IPS-NIHi7 (cell line): ENCODE measurements at regions not wholly inside any gene's neighbourhood (a gene's known extent, or its start where the extent isn't known, plus 50 kb on each side); places are given as distances from the start of the nearest gene placed in this dataset.

Source experiments
- DNase-seq: peaks from one replicate; pipeline ENCODE4 v3.0.0; 2012; ENCODE audit warnings: mixed read lengths; ENCODE audit errors: extremely low spot score

DNA sequence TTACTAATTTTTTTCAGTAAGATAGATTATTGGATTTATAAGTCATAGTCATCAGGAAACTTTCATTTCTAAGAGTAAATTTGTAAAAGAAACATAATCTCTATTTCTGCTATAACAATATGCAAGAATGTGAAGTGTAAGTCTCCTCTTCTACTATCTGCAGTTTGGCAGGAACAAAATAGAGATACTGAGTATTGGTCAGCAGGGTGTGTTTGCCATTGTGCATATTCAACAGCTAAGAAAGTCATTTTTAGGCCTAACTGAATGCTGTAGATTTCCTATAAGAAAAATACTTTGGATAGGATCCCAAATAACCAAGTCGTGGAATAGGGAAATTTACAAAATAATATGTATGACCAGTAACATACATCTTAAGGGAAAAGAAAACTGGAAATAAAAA is 253.3 kb upstream of the EPHA5 start:
- no peak for DNase-seq

DNA sequence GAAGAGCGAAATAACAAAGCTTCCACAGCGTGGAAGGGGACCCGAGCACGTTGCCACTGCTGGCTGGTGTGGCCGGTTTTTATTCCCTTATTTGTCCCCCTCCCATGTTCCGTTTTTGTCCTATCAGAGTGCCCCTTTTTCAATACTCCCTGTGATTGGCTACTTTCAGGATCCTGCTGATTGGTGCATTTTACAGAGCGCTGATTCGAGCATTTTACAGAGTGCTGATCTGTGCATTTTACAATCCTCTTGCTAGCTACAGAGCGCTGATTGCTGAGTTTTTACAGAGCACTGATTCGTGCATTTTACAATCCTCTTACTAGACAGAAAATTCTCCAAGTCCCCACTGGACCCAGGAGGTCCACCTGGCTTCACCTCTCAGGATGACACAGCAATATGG is 250.9 kb upstream of the EPHA5 start:
- DNase-seq: no peak

DNA sequence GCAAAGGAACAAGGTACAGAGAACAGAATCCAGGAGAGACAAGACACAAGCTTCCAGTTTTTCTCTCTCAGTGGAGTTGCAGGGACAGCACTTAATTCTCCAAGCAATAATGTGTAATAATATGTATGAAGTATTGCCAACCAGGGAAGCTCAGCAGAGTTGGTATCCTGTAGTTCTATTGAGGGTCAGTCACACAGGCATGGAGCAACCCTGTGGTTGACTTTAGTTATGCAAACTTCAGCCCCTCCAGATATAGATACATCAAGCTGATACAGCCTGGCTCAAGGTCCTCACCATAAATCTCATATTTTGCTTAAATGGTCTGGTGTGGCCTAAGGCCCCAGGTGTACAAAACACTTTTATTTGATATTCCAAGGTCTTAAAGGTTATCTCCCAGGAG is 248.6 kb upstream of the EPHA5 start:
- no peak for DNase-seq

DNA sequence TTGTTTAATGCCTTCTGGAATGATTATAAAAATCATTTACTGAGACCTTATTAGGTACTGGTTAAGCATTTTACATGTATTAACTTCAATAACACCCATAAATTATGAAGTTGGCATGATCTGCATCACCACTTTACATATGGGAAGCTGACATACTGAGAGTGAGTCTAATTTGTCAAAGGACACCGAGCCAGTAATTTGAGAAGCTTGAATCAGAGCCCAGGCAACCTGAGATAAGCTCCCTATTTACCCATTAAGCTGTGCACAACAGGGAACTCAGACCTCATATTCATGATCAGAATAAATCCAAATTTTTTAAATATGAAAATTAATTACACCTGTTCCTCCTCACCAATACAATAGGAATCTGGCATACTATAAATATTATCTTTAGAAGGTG is 247.9 kb upstream of the EPHA5 start:
- no peak for DNase-seq

DNA sequence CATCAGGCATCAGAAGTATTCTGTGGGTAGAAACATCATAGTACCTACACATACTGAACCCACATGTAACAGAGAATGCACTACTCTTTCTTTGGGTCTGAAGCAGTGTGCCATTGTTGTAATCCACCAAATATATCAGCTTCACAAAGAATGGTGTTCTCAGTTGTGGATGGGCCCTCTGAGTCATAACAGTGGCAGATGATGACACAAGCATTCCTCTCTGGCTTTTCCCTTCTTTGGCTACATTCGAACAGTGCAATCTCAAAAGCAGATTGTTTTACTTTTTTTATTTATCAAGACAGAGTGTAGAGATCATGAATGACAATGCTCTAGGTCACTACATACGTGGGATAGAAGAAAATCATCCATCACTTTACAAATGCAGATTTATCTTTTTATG is 247.2 kb upstream of the EPHA5 start:
- DNase-seq: no peak

DNA sequence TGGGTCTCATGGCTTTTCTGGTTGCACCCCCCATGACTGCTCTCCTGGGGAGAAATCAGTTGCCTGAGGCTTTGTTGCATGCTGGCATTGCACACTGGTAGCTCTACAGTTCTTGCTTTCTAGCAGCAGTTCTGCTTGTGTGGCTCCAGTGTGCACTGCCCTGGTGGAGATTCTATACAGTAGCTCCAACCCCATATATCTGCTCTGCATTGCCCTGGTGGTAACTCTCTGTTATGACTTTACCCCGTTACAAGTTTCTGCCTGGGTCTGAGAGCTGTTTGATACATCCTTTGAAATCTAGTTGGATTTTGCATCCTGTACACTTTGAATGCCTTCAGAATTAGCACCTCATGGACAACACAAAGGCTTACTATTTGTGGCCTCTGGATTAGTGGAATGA is 241.4 kb upstream of the EPHA5 start:
- no peak for DNase-seq

DNA sequence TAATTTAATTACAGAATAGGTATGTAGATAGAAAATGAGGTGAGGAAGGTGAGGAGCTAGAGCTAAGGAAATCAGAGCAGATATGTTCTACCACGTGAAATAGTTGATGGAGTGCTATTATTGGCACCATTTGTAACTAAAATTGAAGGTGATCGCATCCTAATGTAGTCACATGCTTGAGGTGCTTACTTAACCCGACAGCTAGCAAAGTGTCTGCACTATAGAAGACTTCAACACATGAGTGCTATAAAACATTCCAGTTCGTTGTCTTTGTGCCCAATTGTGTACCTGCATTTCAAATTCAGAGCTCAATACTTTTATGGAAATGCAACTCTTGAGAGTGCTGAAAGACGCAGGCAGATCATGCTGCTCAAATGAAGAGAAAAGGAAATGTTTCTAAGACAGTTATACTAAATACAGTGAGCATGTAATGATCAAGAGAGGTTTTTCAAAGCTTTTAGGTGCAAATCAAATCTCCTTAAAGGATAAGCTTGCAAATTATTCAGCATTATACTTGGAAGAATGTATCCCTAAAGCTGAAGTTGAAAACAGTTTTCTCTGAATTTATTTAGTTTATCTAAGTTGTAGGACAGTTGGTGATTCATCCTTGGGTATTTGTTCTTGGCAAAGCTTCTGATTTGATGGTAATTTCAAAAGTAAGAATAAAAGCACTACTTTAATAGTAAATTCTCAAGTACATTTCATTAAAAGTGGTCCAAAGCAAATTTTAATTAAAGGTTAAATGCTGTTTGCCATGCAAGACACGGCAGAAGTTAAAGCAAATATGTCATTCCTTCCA is 223.9 kb upstream of the EPHA5 start:
- no peak for DNase-seq

DNA sequence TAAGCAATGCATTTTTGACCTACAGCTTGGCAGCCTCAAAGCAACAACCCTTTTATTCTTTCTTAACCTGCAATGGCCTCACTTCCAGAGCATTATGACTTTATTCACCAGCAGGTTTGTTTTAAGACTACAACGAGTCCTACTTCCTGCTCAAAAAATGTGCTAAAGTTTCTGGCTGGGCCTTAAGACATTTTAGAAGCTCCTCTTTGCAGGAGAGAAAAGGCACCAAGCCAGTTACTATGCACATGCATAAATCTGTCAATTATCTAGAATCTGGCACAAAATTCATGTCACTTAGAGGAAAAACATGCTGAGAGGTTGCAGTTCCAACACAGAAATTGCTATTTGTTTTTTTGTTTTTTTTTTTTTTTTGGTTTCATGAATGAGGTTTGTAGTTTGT is 223.0 kb upstream of the EPHA5 start:
- no peak for DNase-seq

DNA sequence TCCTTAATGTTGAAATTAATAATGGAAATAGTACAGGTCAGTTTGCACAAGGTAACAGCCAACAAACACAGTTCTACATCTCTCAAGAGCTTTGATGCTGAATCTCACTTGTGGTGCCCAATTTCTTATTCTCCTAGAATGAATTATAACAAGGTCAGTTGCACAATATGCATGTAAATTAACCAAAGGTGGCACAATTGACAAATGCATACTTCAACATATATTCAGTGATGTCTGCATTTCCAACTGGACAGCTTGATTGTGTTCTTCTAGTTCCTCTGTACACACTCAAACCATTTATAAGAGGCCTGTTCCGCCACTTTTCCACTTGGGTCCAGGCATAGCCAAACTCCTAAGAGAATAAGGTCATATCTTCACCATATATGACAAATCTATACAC is 210.3 kb upstream of the EPHA5 start:
- no peak for DNase-seq

DNA sequence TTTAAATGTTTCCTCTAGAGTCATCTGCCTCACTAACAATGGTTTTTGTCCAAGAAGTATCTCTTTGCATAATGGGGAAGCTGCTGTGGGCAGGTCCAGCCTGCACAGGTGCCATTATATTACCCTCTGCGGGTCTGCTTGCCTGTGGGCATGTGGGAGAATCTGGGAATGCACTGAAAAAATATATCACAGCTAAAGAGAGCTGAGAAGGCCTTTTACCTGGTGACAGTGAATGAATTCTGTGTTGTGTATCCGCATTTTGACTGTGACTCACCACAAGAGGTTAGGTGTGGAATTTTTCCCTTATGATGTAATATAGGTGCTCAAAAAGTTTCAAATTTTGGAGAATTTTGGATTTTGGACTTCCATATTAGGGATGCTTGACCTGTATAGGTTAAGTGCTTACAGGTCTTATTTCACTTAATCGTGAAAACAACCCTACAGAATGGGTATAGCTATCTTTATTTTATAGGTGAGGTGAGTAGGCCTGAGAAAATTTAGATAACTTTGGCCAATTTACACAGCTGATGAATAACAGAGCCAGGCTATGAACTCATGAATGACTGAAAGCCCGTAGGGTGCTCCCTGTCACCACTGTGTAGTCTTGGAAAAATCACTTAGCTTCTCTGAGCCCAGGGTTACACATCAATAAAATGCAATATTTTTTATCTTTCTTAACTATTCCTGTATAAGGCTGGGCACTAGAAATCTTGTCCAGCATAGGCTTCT is 198.0 kb upstream of the EPHA5 start:
- no peak for DNase-seq

DNA sequence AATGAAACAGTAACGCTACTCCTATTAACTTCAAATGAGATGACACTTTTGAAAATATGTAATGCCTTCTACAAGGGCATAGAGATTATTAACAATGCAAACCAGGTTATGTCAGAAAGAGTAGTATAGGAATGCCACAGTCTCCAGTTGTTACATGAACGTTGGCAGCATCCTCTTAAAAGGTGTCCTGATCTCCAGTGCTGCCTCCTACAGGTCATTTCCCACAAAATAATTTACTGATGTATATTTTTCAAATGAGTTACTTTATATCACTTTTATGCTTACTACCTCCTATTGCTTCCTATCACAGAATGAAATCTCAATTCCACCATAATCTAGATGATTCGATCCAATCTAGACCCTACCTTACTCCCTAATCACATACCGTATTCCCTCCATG is 195.2 kb upstream of the EPHA5 start:
- DNase-seq: peak; percentile 18

DNA sequence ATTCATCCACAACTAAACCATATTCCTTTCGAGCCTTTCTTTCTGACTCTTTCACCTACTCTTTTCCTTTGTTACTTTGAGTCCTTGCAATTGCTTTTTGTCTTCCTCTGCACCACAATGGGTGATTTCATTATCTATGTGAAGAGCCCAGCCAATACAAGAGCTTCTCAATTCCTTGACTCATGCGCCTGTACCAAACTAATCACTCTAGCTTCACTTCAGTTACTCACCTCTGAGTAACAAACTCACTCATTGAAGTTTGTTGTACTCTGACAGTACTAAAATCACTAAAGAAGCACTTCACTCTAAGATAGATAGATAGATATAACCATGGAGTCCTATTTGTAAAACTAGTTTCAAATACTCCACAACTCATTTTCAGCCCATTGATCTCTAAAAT is 191.7 kb upstream of the EPHA5 start:
- no peak for DNase-seq

DNA sequence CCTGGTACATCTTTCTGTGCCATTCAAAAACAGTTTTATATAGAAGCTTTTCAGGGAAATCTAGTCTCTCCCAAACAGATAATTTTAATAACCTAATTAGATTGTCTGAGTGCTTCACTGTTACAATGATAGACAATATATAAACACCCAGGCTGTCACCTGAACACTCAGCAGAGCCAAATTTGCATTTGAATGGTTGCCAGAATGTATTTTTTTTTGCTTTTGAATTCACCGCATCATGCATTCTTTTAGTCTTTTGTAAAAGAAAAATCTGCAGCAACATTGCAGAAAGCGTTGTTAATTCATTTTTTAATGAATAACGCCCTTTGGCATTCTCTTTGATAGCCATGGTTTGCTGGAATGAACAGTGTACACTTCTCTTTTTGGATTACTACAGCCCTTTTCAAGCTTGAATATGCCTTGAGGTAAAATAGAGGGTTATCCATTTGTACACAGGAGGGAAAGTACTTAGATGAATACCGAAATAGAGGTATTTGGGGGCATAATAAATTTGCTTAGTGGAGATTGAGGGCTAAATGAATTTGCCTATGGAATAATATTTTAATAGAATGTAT is 175.0 kb upstream of the EPHA5 start:
- DNase-seq: no peak

DNA sequence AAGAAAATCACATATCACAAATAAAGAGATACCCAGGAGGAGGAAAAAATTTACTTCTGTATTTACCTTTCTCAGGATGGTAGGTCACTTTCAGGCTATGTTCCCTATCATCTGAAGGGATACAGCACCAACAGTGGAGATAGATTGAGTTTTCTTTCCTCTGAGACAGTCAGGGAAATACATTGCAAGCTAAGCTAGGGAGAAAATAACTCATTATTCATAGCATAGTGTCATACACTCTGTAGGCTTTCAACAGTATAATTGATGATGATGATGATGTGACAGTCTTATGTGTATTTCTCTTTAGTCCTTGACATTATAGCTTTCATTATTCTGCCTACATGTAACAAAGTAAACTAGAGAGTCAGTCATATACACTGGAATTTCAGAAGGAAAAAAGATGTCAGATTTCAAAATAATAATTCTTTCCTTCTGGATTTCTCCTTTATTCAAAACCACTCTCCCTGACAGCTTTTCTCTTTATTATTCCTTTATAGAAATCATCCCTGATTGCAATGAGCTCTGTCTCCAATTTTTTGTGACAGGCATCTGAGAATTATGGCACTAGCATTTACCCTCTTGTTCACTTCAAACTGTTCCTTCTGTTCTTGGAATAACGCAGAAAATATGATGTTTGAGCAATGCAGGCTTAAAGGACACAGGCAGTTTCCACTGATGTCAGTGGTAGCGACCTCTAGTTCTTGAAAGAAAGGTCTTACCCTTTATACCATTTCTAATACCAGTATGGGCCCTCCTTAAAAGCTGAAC is 169.1 kb upstream of the EPHA5 start:
- no peak for DNase-seq

DNA sequence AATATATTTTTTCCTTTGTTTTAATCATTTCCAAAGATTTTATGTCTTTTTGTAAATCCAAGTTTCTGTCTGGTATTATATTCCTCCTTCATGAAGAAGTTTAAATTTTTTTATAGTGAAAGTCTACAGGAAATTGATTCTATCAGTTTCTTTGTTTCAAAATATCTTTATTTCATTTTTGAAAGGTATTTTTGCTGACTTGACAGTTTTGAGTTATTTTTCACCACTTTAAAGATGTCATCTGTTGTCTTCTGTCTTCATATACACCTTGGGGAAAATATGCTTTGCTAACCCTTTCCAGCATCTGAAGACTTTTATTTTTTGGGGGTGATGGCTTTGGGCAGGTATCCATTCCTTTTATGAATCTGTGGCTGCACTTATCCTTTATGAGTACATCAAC is 164.4 kb upstream of the EPHA5 start:
- DNase-seq: no peak

DNA sequence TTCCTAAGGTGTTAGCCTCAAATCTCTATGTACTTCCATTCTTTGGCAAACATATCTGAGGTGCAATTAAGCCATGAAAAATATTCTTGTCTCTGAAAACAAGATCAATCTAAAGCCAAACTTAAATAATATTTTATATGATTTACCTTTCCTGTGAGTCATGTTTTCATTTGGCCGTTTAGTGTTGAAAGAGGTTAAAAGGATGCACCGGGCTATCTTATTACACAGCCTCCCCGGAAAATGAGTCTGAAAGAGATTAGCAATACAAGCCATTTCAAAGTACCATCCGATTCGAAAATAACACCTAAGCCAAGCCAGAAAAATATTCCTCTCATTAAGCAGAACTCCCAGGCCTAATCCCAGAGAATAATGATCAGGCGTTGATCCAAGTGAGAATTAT is 161.5 kb upstream of the EPHA5 start:
- no peak for DNase-seq

DNA sequence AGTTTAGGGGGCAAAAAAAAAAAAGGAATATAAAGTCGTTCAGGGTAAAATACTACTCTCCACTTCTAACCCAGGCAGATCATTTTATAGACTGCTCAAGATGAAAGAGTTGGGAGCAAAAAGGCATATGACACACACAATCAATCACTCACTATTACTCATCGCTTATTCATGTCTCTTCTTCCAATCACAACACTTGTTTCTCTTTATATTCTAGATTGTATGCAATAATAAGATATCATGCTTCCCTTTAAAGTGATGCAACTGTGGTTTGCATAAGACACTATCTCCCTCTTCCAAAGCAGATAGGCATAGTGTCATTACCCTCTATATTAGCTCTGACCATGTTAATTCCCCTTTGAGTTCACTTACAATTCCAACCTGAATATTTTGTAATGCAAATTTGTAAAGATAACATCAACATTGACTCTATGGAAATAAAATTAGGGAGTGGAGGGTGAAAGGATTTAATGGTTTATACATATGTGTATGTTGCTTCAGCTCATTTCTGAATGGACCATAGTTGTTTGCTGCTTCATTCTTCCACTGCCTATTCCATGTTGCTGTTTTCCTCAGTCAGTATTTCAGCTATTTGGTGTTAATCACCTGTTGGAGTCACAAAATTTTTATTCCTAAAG is 154.9 kb upstream of the EPHA5 start:
- no peak for DNase-seq

DNA sequence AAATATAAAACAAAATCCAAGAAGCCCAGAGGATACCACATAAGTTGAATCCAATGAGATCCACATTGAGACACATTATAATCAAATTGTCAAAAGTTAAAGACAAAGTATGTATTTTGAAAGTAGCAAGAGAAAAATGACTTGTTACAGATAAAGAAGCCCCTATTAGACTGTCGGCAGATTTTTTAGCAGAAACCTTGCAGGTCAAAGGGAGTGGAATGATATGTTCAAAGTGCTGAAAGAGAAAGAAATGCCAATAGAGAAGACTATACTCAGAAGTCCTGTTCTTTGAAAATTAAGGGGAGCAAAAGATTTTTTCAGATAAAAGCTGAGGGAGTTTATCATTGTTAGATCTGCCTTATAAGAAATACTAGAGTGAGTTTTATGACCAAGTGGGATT is 148.9 kb upstream of the EPHA5 start:
- no peak for DNase-seq

DNA sequence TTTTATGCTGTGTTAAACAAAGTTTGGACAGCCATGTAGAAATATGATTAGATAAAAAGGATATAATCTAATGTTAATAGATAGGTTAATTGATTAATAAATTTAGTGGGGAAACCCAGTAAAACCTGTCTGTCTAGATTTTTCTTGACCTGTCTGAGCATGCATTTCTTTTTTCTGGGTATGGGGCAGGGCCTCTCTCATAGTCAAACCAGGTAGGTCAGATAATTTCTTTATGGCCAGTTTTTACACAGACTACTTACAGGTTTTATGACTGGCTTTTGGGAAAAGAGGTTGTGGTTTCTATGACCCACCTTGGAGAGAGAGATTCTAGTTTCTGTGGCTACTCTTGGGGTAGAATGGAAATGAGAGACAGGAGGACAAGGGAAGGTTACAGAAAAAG is 135.6 kb upstream of the EPHA5 start:
- no peak for DNase-seq

DNA sequence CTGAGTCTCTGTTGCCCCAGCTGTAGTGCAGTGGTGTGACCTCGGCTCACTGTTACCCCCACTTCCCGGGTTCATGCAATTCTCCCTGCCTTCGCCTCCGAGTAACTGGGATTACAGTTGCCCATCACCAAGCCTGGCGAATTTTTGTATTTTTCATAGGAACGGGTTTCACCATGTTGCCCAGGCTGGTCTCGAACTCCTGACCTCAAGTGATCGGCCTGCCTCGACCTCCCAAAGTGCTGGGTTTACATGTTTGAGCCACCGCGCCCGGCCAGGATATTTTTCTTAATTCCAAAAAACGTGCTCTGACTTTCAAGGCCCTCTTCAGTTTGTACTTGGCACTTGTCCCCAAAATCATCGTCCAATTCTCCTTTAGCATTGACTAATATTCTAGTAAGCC is 129.2 kb upstream of the EPHA5 start:
- DNase-seq: no peak

DNA sequence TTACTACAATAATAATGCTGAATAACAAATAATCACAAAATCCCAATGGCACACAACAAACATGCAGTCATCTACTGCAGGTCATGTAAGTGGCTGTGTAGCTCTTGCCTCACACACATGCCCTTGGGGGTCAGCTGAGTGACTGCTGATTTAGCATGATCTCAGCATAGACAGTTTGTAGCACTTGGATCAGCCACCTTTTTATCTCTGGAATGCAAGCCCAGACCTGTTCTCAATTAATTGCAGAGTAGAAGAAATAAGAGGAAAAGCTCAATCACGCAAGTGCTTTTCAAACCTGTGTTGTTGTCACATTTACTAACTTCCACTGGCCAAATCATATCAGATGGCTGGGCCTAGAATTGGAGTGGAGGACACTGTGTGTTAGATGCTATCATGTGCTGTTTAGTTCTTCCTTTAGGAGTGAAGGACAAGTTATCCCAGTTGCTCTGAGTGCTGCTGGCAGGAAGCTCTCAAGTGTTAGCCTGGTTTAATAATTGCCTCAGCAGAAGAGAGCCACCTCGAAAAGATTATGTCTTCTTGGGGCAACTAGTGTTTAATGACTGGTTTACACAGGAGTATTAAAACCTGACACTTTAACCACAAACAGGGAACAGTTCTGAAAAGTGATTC is 128.3 kb upstream of the EPHA5 start:
- no peak for DNase-seq
